WTC11 (cell line): ENCODE measurements at regions not wholly inside any gene's neighbourhood (a gene's known extent, or its start where the extent isn't known, plus 50 kb on each side); places are given as distances from the start of the nearest gene placed in this dataset.

Experiments
- ATAC-seq: fragments of 200-7000 bp; cut with Tn5 transposase; 2 replicates; pipeline ENCODE4 v1.10.0; 2021; ENCODE audit warnings: mild to moderate bottlenecking, moderate library complexity
- CTCF ChIA-PET: fragments of 300-600 bp; sonication (Branson Sonifier 250); formaldehyde crosslinking; loops from one replicate; lab custom pipeline; 2021; ENCODE audit warnings: antibody characterized with exemption; lab: Charles Lee
- POLR2A ChIA-PET: fragments of 350-600 bp; sonication (Branson Sonifier 250); formaldehyde crosslinking; loops from one replicate; lab custom pipeline; 2021; ENCODE audit warnings: antibody characterized with exemption; lab: Charles Lee
- DNase-seq: peaks from one replicate; pipeline ENCODE4 v3.0.0; 2021; ENCODE audit warnings: low spot score
- H3K27ac Mint-ChIP-seq: 2 replicates; pipeline ENCODE4 v1.8.0; 2021; ENCODE audit warnings: mixed read lengths
- H3K27me3 Mint-ChIP-seq: 2 replicates; pipeline ENCODE4 v1.8.0; 2021; ENCODE audit warnings: low read depth, mild to moderate bottlenecking, moderate library complexity, mixed read lengths
- H3K36me3 Mint-ChIP-seq: 2 replicates; pipeline ENCODE4 v1.8.0; 2021; ENCODE audit warnings: mixed read lengths
- H3K4me1 Mint-ChIP-seq: 2 replicates; pipeline ENCODE4 v1.8.0; 2022; ENCODE audit warnings: mixed read lengths
- H3K4me3 Mint-ChIP-seq: 2 replicates; pipeline ENCODE4 v1.8.0; 2021; ENCODE audit warnings: mild to moderate bottlenecking, moderate library complexity, mixed read lengths
- H3K9me3 Mint-ChIP-seq: 2 replicates; pipeline ENCODE4 v1.8.0; 2021; ENCODE audit warnings: mixed read lengths
- ARID4B ChIP-seq: sonication (generic); formaldehyde crosslinking; IDR thresholded peaks from 2 replicates; pipeline ENCODE4 v1.8.0; 2023; ENCODE audit warnings: missing genetic modification reagents, mild to moderate bottlenecking, borderline replicate concordance
- CDX4 ChIP-seq: fragments of 250-450 bp; sonication (Bioruptor Pico); IDR thresholded peaks from 2 replicates; pipeline ENCODE4 v1.9.0; 2021; ENCODE audit warnings: moderate library complexity, mild to moderate bottlenecking, inconsistent platforms, borderline replicate concordance
- ETV6 ChIP-seq: sonication (generic); formaldehyde crosslinking; IDR thresholded peaks from 2 replicates; pipeline ENCODE4 v1.8.1; 2022; ENCODE audit warnings: mild to moderate bottlenecking, missing genetic modification reagents
- FOXK1 ChIP-seq: sonication (generic); formaldehyde crosslinking; IDR thresholded peaks from 2 replicates; pipeline ENCODE4 v1.8.0; 2022; ENCODE audit warnings: mild to moderate bottlenecking, moderate library complexity, missing genetic modification reagents
- HMGXB4 ChIP-seq: sonication (generic); formaldehyde crosslinking; IDR thresholded peaks from 2 replicates; pipeline ENCODE4 v1.8.1; 2023; ENCODE audit warnings: mild to moderate bottlenecking, moderate library complexity, missing genetic modification reagents
- JAZF1 ChIP-seq: fragments of 250-450 bp; sonication (Bioruptor Pico); IDR thresholded peaks from 2 replicates; pipeline ENCODE4 v1.9.0; 2021; ENCODE audit warnings: moderate library complexity, mild to moderate bottlenecking, inconsistent platforms
- KAT7 ChIP-seq: sonication (generic); formaldehyde crosslinking; IDR thresholded peaks from 2 replicates; pipeline ENCODE4 v1.8.1; 2023; ENCODE audit warnings: missing genetic modification reagents, mild to moderate bottlenecking, borderline replicate concordance
- NFATC4 ChIP-seq: fragments of 250-450 bp; sonication (Bioruptor Pico); IDR thresholded peaks from 2 replicates; pipeline ENCODE4 v1.9.0; 2021; ENCODE audit warnings: mild to moderate bottlenecking
- NFYB ChIP-seq: sonication (generic); formaldehyde crosslinking; conservative IDR thresholded peaks from 2 replicates; pipeline ENCODE4 v1.8.0; 2022; ENCODE audit warnings: low read depth, missing genetic modification reagents
- OVOL2 ChIP-seq: fragments of 250-450 bp; sonication (Bioruptor Pico); IDR thresholded peaks from 2 replicates; pipeline ENCODE4 v1.9.0; 2021; ENCODE audit warnings: mild to moderate bottlenecking, borderline replicate concordance
- SMAD3 ChIP-seq: sonication (generic); formaldehyde crosslinking; IDR thresholded peaks from 2 replicates; pipeline ENCODE4 v1.8.0; 2022; ENCODE audit warnings: missing genetic modification reagents, mild to moderate bottlenecking, borderline replicate concordance
- ZNF232 ChIP-seq: sonication (generic); formaldehyde crosslinking; IDR thresholded peaks from 2 replicates; pipeline ENCODE4 v1.8.0; 2022; ENCODE audit warnings: mild to moderate bottlenecking, missing genetic modification reagents
- ZNF281 ChIP-seq: sonication (generic); formaldehyde crosslinking; IDR thresholded peaks from 2 replicates; pipeline ENCODE4 v1.8.0; 2023; ENCODE audit warnings: mild to moderate bottlenecking, missing genetic modification reagents
- ZNF317 ChIP-seq: sonication (generic); formaldehyde crosslinking; IDR thresholded peaks from 2 replicates; pipeline ENCODE4 v1.8.1; 2023; ENCODE audit warnings: low read depth, mild to moderate bottlenecking, moderate library complexity, missing genetic modification reagents, borderline replicate concordance
- ZNF396 ChIP-seq: fragments of 250-450 bp; sonication (Bioruptor Pico); IDR thresholded peaks from 2 replicates; pipeline ENCODE4 v1.8.0; 2021; ENCODE audit warnings: mild to moderate bottlenecking, moderate library complexity, borderline replicate concordance
- ZNF423 ChIP-seq: fragments of 250-450 bp; sonication (Bioruptor Pico); IDR thresholded peaks from 2 replicates; pipeline ENCODE4 v2.1.2; 2022; ENCODE audit warnings: mild to moderate bottlenecking, moderate library complexity
- ZNF512 ChIP-seq: sonication (generic); formaldehyde crosslinking; IDR thresholded peaks from 2 replicates; pipeline ENCODE4 v1.8.1; 2022; ENCODE audit warnings: missing genetic modification reagents, borderline replicate concordance

GRCh38 chr14:27077710-27078109 is 479.9 kb upstream of the NOVA1 start (continued):
- TF ChIP-seq ETV6 (CRISPR knock-in tag) (no peak), ARID4B (CRISPR knock-in tag) (no peak), KAT7 (CRISPR knock-in tag) (no peak), ZNF423 (CRISPR knock-in tag) (no peak), ZNF512 (CRISPR knock-in tag) (no peak), NFYB (CRISPR knock-in tag) (no peak), CDX4 (CRISPR knock-in tag) (no peak), ZNF396 (no peak), JAZF1 (no peak)

- no peak overlapping the region for H3K4me3 Mint-ChIP-seq
- peaks cover 2% of the 10 kb centered on the region; the same call in 1 of the 2 replicates for H3K27me3 Mint-ChIP-seq
- peaks cover 5% of the 10 kb centered on the region for H3K9me3 Mint-ChIP-seq
- TF ChIP-seq NFATC4 (CRISPR knock-in tag) (no peak), ZNF232 (CRISPR knock-in tag) (no peak)
- H3K36me3 Mint-ChIP-seq, result no peaks in the 10 kb centered on the region
- ATAC-seq (no peak), DNase-seq (no peak)
- no peak overlapping the region for H3K27ac Mint-ChIP-seq
- ChIA-PET POLR2A (no interaction called here), CTCF (no interaction called here)
- no peaks in the 10 kb centered on the region for H3K4me1 Mint-ChIP-seq
These were observed 480.4 kb upstream of the NOVA1 start for GRCh38 chr14:27078191-27078590.

GRCh38 chr14:27079716-27080115 is 481.9 kb upstream of the NOVA1 start:
- POLR2A ChIA-PET, result interaction anchor here (0.6 kb wide), 1 partner anchor 24 kb away, joined by 9 read pairs; no protein-coding TSS in a partner anchor
- no peak overlapping the region for H3K4me3 Mint-ChIP-seq
- DNase-seq, result no peak
- H3K27me3 Mint-ChIP-seq, result peaks cover 2% of the 10 kb centered on the region; the same call in 1 of the 2 replicates
- peaks cover 5% of the 10 kb centered on the region for H3K9me3 Mint-ChIP-seq
- CTCF ChIA-PET, result no interaction called here
- TF ChIP-seq ZNF512 (CRISPR knock-in tag), result no peak
- TF ChIP-seq ZNF317, result no peak
- TF ChIP-seq HMGXB4, result no peak
- TF ChIP-seq SMAD3 (CRISPR knock-in tag), result no peak
- TF ChIP-seq ZNF281 (CRISPR knock-in tag), result no peak
- TF ChIP-seq FOXK1 (CRISPR knock-in tag), result no peak
- no peak for TF ChIP-seq KAT7 (CRISPR knock-in tag)
- no peak for TF ChIP-seq OVOL2 (CRISPR knock-in tag)
- H3K36me3 Mint-ChIP-seq, result no peaks in the 10 kb centered on the region
- ATAC-seq, result no peak
- H3K27ac Mint-ChIP-seq, result no peak overlapping the region
- H3K4me1 Mint-ChIP-seq, result no peaks in the 10 kb centered on the region
